GM12892 (cell line): ENCODE measurements at regions not wholly inside any gene's neighbourhood (a gene's known extent, or its start where the extent isn't known, plus 50 kb on each side); places are given as distances from the start of the nearest gene placed in this dataset.

Experiments used
- POLR2A ChIP-seq: IDR thresholded peaks from 2 replicates; pipeline ENCODE4 v1.6.1; 2011; ENCODE audit warnings: low read depth, low read length, control low read depth
- TAF1 ChIP-seq: IDR thresholded peaks from 2 replicates; pipeline ENCODE4 v1.6.1; 2011; ENCODE audit warnings: low read depth, mild to moderate bottlenecking, control low read depth, low read length, borderline replicate concordance

DNA sequence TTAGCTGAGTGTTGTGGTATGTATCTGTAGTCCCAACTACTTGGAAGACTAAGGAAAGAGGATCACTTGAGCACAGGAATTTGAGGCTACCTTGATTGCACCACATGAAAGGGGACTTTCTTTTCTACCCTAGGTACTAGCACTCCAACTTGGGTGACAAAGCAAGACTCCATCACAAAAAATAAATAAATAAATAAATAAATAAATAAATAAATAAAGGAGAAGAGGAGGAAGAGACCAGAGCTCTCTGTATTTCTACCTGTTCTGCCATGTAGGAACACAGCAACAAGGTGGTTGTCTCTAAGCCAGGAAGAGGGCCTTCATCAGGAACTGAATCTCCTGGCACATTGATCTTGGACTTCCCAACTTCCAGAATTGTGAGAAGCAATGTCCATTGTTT lies 118.6 kb downstream of the HMHB1 start:
- TF ChIP-seq TAF1 (no peak), POLR2A (no peak)
